ENCODE measurements at regions not wholly inside any gene's neighbourhood (a gene's known extent, or its start where the extent isn't known, plus 50 kb on each side); places are given as distances from the start of the nearest gene placed in this dataset.
"Not testable (repeated sequence)": the region's sequence is repeated elsewhere in the genome, so short reads cannot be mapped to it uniquely, and the experiment has no call there.

- TF ChIP-seq, protein P1, sequence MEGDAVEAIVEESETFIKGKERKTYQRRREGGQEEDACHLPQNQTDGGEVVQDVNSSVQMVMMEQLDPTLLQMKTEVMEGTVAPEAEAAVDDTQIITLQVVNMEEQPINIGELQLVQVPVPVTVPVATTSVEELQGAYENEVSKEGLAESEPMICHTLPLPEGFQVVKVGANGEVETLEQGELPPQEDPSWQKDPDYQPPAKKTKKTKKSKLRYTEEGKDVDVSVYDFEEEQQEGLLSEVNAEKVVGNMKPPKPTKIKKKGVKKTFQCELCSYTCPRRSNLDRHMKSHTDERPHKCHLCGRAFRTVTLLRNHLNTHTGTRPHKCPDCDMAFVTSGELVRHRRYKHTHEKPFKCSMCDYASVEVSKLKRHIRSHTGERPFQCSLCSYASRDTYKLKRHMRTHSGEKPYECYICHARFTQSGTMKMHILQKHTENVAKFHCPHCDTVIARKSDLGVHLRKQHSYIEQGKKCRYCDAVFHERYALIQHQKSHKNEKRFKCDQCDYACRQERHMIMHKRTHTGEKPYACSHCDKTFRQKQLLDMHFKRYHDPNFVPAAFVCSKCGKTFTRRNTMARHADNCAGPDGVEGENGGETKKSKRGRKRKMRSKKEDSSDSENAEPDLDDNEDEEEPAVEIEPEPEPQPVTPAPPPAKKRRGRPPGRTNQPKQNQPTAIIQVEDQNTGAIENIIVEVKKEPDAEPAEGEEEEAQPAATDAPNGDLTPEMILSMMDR (IDR thresholded peaks at IDR 0.05; ENCODE audit: insufficient read depth, low read depth, low read length, missing control alignments), result peak; percentile 90
- no peak overlapping the region for H3K4me3 ChIP-seq (ENCODE audit: low read depth, low read length)
Measured at GRCh38 chr14:99995700-99996356, 69.4 kb upstream of the EVL start.

DNA sequence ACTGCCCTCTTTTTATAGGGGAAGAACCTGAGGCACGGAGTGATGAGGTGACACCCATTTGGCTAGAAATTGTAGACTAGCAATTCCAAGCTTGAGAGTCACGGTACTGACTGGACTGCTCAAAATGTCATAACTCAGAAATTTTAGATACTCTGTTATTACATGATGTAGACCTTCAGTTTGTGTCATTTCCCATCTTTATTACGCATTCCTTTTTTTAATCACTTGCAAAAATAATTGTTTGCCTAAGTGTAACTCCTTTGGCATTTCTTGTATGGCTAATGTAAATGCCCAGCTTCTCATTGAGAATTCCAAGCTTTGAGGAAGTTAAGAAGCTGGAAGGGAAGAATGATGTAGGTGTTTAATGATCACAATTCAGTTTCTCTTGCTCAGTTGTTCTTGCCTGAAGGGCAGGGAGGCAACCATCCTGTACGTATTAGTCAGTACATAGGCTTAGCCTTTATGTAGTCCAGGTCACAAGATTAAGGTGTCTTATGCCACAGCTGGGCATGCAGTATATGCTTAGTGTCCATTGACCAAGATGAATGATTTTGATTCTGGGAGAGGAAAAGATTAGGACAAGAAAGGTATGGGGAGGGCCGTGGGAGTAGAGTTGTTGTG lies 68.2 kb upstream of the EVL start:
- TF ChIP-seq, protein P1 (IDR thresholded peaks at IDR 0.05; ENCODE audit: insufficient read depth, low read depth, low read length, missing control alignments), result no peak
- no peak overlapping the region for H3K4me3 ChIP-seq (ENCODE audit: low read depth, low read length)
- no peak for DNase-seq (ENCODE audit: low read depth)

More at GRCh38 chr14:99995700-99996356, 69.4 kb upstream of the EVL start:
- peak; percentile 93 for DNase-seq (ENCODE audit: low read depth)

DNA sequence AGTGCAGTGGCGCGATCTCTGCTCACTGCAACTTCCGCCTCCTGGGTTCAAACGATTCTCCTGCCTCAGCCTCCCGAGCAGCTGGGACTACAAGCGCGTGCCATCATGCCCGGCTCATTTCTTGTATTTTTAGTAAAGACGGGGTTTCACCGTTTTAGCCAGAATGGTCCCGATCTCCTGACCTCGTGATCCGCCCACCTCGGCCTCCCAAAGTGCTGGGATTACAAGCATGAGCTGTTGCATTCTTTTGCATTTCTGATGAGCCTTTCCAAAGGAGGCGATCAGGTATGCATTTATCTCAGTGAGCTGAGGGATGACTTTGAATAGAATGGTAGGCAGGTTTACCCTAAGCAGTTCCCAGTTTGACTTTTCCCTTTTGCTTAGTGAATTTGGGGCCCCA lies 64.8 kb upstream of the EVL start:
- H3K4me3 ChIP-seq (ENCODE audit: low read depth, low read length); DNase-seq (ENCODE audit: low read depth): not testable (repeated sequence)

GRCh38 chr14:100004392-100004791 lies 60.8 kb upstream of the EVL start:
- no peak for DNase-seq (ENCODE audit: low read depth)
- no peak overlapping the region for H3K4me3 ChIP-seq (ENCODE audit: low read depth, low read length)
- TF ChIP-seq, protein P1 (IDR thresholded peaks at IDR 0.05; ENCODE audit: insufficient read depth, low read depth, low read length, missing control alignments), result no peak

DNA sequence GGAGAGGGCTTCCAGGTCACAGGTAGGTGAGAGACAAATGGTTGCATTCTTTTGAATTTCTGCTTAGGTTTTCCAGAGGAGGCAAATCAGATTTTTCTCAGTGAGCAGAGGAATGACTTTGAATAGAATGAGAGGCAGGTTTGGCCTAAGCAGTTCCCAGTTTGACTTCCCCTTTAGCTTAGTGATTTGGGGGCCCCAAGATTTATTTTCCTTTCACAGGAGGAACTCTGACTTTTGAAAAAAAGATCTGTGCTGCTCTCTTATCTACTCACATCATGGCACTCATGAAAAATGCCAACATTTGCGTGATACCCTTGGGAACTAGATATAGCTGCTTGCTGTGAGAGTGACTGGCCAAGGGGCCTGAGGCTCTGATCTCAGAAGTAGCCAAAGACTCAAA lies 58.0 kb upstream of the EVL start:
- no peak for DNase-seq (ENCODE audit: low read depth)
- H3K4me3 ChIP-seq (ENCODE audit: low read depth, low read length), result no peak overlapping the region
- TF ChIP-seq, protein P1 (IDR thresholded peaks at IDR 0.05; ENCODE audit: insufficient read depth, low read depth, low read length, missing control alignments), result no peak

DNA sequence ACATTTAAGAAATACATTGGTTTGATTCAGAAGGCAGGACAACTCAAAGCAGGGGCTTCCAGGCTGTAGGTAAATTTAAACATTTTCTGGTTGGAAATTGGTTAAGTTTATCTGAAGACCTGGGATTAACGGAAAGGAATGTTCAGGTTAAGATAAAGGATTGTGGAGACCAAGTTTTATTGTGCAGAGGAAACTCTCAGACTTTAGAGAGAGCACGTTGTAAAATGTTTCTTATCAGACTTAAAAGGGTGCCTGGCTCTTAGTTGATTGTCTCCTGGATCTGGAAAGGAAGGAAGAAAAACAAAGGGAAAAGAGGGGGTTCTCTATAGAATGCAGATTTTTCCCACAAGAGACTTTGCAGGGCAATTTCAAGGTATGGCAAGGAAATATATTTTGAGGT lies 55.4 kb upstream of the EVL start:
- DNase-seq (ENCODE audit: low read depth), result not testable (repeated sequence)

GRCh38 chr14:100010679-100011078 lies 54.5 kb upstream of the EVL start:
- H3K4me3 ChIP-seq (ENCODE audit: low read depth, low read length), result no peak overlapping the region
- DNase-seq (ENCODE audit: low read depth), result no peak
- TF ChIP-seq, protein P1 (IDR thresholded peaks at IDR 0.05; ENCODE audit: insufficient read depth, low read depth, low read length, missing control alignments), result no peak

More for the DNA sequence above, 55.4 kb upstream of the EVL start:
- H3K4me3 ChIP-seq (ENCODE audit: low read depth, low read length), result not testable (repeated sequence)

All from GM12865 (cell line).